Activated CD4-positive, CD25-positive, alpha-beta regulatory T cell treated with anti-CD3 and anti-CD28 coated beads, Interleukin-2, amount 50 U/mL, for 24 hours (primary cell): ENCODE measurements at regions not wholly inside any gene's neighbourhood (a gene's known extent, or its start where the extent isn't known, plus 50 kb on each side); places are given as distances from the start of the nearest gene placed in this dataset.
"Not testable (repeated sequence)": the region's sequence is repeated elsewhere in the genome, so short reads cannot be mapped to it uniquely, and the experiment has no call there.

Experiments
- ATAC-seq, 2 donors: fragments of 150-1000 bp; cut with Tn5 transposase; one replicate each; pipeline ENCODE4 v1.10.0; 2021; ENCODE audit warnings: mild to moderate bottlenecking in 1 of 2, moderate library complexity in 1 of 2

DNA sequence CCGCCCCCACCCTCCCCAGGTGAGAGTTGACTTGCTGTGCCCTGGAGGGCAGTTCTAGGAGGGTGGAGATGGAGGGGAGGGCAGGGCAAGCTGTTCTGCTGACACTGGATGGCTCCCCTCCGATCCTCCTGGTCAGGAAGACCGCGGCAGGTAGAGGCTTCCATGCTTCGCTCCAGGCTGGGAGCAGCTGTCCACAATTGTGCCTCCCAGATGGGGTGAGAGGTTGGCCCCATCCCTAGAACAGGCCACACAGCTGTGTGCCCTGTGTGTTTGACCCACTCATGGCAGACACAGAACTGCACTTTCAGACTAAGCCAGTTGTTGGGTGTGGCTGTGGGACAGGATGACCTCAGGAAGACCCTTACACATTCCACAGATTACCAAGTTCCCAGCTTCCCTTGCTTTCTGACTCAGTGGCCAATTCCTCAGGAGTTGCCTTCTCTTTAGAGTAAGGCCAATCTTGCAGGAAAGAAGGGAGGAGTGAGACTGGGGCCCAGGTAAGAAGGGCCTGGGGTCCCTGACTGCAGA lies 72.1 kb upstream of the HSPA9 start:
- no peak for ATAC-seq

- ATAC-seq = no peak
Observed at GRCh38 chr5:138646671-138647070, 71.5 kb upstream of the HSPA9 start.

GRCh38 chr5:138645778-138646575 lies 70.8 kb upstream of the HSPA9 start:
- no peak for ATAC-seq

- no peak for ATAC-seq
Observed at GRCh38 chr5:138643040-138643791, 68.0 kb upstream of the HSPA9 start.

DNA sequence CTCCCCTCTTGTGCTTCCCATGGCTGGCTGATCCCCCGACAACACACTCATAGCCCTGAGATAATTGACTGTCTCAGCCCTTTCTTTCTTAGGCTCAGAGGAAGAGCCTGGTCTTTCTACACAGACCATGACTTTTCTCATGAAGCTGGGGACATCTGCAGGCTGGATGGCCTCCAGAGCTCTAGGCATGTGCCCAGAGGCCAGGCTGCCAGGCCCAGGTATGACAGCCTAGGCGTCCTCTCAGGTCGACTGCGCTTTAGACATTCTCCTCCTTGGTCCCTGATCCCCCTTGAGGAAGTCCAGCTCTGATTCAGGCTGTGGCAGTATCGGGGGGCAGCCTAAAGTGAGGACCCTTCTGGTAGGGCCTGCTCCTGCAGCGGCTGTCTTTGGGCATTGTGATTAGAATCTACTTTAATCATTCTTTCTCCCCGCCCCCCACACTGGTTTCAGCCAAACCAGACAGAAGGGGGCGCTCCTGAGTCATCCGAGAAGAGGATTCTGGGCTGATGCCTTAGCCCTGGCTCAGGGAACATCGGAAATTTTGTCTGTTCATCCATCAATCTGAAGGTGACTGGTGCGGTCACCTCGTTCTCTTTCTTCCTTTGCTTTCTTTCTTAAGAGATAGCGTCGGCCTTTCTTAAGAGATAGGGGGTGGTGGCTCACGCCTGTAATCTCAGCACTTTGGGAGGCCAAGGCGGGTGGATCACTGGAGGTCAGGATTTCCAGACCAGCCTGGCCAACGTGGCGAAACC lies 66.5 kb upstream of the HSPA9 start:
- ATAC-seq = peak; percentile 62 to 78

- no peak for ATAC-seq
Observed at GRCh38 chr5:138640646-138641254, 65.5 kb upstream of the HSPA9 start.

DNA sequence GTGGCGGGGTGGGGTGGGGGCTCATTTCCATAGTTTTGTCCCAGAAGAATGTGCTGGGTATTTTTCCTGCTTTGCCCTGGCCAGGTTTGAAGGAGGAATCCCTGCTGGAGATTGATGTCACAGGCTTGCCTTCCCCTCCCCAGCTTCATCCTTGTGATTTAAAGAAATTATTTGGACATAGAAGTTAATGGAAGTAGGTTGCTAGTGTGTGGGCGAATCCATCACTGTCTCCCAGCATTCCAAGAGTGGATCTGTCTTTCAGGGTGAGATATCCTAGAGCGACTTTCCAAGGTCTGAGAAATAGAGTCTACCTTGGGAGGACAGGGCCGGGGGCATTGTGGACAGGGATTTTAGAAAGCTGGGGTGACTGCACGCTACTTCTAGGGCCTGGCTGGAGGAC lies 64.9 kb upstream of the HSPA9 start:
- no peak for ATAC-seq

- ATAC-seq = no peak
Observed at GRCh38 chr5:138639326-138639725, 64.1 kb upstream of the HSPA9 start.

GRCh38 chr5:138637256-138637655 lies 62.1 kb upstream of the HSPA9 start:
- ATAC-seq = no peak

GRCh38 chr5:138636398-138636944 lies 61.3 kb upstream of the HSPA9 start:
- ATAC-seq = no peak

GRCh38 chr5:138635708-138636107 lies 60.5 kb upstream of the HSPA9 start:
- ATAC-seq = no peak

GRCh38 chr5:138635265-138635664 lies 60.1 kb upstream of the HSPA9 start:
- no peak for ATAC-seq

DNA sequence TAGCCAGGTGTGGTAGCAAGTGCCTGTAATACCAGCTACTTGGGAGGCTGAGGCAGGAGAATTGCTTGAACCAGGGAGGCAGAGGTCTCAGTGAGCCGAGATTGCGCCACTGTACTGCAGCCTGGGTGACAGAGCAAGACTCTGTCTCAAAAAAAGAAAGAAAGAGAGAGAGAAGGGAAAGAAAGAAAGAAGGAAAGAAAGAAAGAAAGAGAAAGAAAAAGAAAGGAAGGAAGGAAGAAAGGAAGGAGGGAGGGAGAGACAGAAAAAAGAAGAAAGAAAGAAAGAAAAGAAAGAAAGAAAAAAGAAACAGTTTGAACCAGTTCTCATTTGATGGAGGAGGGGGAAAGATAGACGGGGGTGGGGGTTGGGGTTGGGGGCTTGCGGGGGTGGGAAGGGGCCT lies 59.6 kb upstream of the HSPA9 start:
- ATAC-seq = not testable (repeated sequence)

DNA sequence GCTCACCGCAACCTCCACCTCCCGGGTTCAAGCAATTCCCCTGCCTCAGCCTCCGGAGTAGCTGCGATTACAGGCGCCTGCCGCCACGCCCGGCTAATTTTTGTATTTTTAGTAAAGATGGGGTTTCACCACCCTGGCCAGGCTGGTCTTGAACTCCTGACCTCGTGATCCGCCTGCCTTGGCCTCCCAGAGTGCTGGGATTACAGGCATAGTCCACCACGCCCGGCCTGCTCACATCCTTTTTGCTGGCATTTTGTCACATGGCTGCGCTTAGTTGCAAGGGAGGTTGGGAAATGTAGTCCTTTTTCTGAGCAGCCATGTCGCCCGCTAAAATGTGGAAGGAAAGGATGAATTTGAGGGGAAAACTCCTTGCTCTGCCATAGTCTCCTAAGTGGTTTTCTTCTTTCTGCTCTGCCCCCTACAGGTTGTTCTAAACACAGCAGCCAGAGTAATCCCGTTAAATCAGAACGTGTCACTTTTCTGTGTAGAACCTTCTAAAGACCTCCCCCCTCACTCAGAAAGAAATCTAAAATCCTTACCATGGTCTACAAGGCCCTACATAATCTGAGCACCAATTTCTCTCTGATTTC lies 57.8 kb upstream of the HSPA9 start:
- ATAC-seq = no peak

- no peak for ATAC-seq
Observed at GRCh38 chr5:138631096-138631928, 56.1 kb upstream of the HSPA9 start.

DNA sequence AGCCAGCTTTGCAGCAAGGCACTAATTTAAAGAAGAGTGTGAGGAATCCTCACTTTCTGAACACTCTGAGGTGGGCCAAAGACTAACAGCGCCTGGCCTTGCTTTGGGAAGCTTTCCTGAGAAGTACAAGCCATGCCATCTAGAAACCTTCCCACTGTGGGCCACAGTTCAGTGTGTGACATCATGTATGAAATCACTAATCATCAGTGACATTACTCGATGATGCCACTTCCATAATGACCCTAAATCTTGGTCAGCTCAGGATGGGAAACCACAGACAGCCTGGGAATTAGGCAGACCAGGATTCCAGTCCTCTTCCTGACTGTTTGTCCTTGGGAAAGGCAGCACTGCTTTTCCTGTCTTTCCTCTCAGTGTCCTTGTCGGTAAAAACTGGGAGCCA lies 54.2 kb upstream of the HSPA9 start:
- no peak for ATAC-seq

- ATAC-seq = no peak
Observed at GRCh38 chr5:138626333-138626944, 51.2 kb upstream of the HSPA9 start.

DNA sequence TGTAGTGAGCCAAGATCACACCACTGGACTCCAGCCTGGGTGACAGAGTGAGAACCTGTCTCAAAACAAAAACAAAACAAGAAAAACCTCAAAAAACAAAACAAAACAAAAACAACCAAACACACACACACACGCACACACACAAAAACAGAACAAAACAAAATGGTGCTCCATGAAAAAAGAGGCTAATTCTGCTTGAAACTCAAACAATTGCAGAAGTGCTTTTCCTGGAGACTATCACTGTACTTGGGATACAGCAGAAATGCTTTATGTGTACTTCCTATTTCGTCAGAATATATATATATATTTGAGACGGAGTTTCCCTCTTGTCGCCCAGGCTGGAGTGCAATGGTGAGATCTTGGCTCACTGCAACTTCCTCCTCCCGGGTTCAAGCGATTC lies 49.9 kb upstream of the HSPA9 start:
- ATAC-seq = no peak
